C4-2B (cell line): ENCODE measurements at regions not wholly inside any gene's neighbourhood (a gene's known extent, or its start where the extent isn't known, plus 50 kb on each side); places are given as distances from the start of the nearest gene placed in this dataset.

Source experiments
- CTCF ChIP-seq: fragments of 450-650 bp; conservative IDR thresholded peaks from 2 replicates; pipeline ENCODE4 v1.5.1; 2017; ENCODE audit warnings: mild to moderate bottlenecking
- ZFX ChIP-seq: fragments of 450-650 bp; IDR thresholded peaks from 2 replicates; pipeline ENCODE4 v1.6.1; 2017

DNA sequence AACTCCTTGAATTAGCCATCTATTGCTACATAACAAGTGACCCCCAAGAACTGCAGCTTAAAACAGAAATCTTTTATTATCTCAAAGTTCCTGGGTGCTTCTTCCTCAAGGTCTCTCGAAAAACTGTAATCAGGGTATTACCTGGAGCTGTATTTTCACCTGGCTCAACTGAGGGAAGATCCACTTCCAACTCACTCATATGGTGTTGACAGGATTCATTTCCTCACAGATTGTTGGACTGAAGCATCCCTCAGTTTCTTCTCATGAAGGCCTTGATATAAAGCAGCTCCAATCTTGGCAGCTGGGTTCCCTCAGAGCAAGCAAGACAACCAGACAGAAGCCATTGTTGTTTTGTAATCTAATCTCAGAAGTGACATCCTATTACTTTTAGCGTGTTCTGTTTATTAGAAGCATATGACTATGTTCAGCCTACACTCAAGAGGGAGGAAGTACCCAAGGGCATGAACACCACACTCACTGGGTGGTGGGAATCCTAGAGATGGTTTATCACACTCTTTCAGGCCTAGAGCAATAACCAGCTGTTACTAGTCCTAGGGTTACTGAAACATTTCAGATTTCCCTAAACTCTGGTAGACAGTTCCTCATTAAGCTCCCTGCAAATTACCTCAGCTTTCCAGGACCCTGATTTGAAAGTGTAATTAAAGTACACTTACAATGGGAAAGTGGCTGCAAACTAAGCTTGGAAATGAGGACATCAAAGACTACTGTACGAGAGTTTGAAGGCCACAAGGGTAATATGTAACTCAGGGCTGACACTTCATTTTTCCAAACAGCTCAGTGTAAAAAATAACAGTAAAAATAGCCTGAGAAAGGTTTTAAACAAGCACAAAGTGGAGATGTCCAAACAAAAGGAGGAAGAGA is 222.2 kb downstream of the SEC23A start:
- TF ChIP-seq CTCF = no peak
- TF ChIP-seq ZFX = no peak
